Mammary epithelial cell (primary cell): ENCODE measurements at regions not wholly inside any gene's neighbourhood (a gene's known extent, or its start where the extent isn't known, plus 50 kb on each side); places are given as distances from the start of the nearest gene placed in this dataset.

Experiments
- CTCF ChIP-seq, 2 donors: IDR thresholded peaks in 1 of 2; conservative IDR thresholded peaks in 1 of 2; 2 replicates each; pipeline ENCODE4 v1.5.1; 2011 to 2012; ENCODE audit warnings: inconsistent platforms in 2 of 2, low read length in 2 of 2, mild to moderate bottlenecking in 2 of 2, control low read depth in 1 of 2, low read depth in 1 of 2; ENCODE audit not compliant: insufficient read depth in 1 of 2; ENCODE audit errors: extremely low read depth in 1 of 2
- EZH2 ChIP-seq: IDR thresholded peaks from 2 replicates; pipeline ENCODE4 v1.6.1; 2012; ENCODE audit warnings: low read length, inconsistent platforms, borderline replicate concordance

- TF ChIP-seq CTCF (conservative IDR thresholded peaks at IDR 0.05 in 1 of 2, IDR thresholded peaks at IDR 0.05 in 1 of 2; ENCODE audit: extremely low read depth in 1 of 2, insufficient read depth in 1 of 2, low read depth in 1 of 2, low read length in 2 of 2): no peak
- TF ChIP-seq EZH2: no peak
Observed at GRCh38 chr12:94094700-94095099, 53.7 kb upstream of the PLXNC1 start.
